GM18868 (cell line): ENCODE measurements at regions not wholly inside any gene's neighbourhood (a gene's known extent, or its start where the extent isn't known, plus 50 kb on each side); places are given as distances from the start of the nearest gene placed in this dataset.
A peak's percentile ranks its signal among the peaks of the same experiment; 100 is the strongest.

Experiments used
- ATAC-seq: cut with Tn5 transposase; IDR thresholded peaks from one replicate; pipeline ENCODE4 v1.9.1; 2021; ENCODE audit warnings: mild to moderate bottlenecking, moderate library complexity; ENCODE audit not compliant: unreplicated experiment

DNA sequence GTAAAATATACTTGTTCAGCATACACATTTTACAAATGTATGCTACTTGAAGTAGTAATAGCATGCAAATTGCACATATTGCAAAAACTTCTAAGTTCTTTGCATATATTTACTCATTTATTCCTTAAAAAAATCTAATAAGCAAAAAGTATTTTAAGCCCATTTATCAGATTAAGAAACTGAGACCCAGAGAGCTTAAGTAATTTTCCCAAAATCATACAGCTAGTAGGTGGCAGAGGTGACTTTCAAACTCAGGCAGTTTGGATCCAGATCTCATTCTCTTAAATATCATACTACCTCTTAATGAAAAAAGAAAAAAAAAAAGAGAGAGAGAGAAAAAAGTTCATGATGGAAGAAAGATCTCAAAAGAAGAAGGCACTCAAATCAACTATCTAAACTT, 157.9 kb downstream of the RPS12 start:
- ATAC-seq: no peak

DNA sequence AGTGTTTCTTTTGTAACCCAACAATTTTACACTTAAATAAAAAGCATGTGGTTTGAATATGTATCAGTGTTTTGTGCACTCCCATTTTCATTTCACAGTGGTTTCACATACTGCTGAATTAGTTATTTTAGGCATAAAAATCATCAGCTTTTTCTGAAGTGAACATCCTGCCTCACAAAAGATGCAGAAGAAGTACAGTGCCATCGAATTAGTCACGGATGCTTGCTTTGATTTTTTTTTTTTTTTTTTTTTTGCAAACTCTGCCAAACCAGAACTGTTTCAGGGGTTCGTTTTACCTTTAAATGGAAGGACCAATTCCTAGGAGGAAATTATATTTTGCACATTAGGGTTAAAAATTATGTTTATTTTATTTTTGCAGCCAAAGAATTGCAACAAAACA, 158.6 kb downstream of the RPS12 start:
- ATAC-seq: no peak

DNA sequence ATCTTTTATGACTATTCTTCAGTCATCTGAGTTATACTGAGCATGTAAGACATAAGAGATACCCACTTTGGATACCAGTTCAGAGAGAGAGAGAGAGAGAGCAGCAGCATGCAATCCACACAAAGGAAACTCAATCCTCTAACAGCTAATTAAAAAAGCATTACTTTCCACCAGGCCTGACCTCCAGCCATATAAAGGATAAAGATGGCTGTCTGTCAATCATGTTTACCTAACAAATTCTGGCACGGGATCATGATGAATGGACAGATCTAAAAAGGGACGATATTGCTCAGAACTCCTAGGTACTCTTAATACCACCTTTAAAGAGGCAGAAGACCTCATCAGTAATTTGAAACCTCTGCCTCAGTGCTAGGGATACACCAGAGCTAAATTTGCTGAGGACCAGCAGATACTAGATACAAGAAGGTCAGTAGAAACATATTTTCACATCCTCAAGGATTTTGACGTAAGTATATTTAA, 159.2 kb downstream of the RPS12 start:
- no peak for ATAC-seq

DNA sequence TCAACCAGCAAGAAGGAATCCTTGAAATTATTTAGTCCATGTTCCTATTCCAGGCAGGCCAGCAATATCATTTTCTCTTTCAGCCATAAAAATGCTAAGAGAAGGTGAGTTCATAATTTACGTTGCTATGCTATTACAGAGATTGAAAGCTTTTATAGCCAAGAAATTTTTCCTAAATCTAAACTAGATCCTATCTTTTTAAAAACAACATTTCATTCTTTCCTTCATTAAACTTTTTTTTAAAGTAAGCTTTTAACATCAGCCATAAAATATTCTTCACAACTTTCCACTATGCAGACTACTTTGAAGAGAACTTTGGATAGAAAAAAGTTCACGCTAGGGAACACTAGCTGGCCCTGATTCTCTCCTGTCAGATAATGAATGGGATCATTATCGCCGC, 159.8 kb downstream of the RPS12 start:
- ATAC-seq: no peak

DNA sequence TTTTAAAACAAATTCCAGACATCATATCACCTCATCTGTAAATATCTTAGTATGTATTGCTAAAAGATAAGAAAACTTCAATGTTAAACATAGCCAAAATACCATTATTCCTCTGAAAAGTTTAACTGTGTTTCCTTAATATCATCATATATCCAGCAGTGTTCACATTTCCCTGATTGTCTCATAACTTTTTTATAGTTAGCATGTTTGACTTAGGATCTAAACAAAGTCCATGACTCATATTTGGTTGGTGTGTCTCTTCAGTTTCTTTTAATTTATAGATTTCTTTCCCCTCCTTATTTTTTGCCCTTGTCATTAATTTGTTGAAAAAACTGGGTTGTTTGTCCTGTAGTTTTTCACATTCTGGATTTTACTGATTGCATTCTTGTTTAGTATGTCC, 163.0 kb downstream of the RPS12 start:
- no peak for ATAC-seq

DNA sequence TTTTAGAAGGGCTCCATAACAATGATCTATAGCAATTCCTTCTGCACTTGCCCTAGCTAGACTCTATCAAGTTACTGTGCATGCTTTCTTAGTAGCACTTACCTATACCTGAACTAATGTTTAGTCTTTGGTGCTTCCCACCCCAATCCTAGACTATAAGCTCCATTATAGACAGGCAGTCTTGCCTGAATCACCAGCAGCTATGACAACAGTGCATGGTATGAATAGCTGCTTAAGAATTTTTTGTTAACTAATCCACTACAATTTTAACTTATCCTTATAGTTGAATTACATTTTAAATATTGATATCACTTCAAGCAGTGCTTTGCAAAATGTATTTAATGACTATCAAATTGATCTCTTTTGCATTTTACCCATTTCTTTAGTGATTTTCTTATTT, 164.3 kb downstream of the RPS12 start:
- ATAC-seq: no peak

DNA sequence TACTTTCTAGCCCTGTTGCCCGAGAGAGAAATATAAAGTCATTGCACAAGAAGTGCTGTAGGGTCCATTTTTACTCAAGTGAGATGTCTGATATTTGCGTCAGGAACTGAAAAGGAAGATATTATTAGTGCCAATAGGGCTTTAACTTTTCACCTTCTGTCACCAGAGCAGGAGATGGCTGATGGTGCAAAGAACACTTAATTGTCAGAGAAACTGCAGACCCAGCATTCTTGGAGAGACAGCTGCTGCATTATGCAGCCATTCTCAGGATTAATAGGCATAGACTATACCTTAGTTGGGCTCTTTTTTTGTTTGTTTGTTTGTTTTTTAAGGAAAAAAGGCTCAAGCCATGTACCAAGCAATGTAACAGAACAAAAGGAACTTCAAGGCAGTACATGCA, 179.4 kb downstream of the RPS12 start:
- no peak for ATAC-seq

DNA sequence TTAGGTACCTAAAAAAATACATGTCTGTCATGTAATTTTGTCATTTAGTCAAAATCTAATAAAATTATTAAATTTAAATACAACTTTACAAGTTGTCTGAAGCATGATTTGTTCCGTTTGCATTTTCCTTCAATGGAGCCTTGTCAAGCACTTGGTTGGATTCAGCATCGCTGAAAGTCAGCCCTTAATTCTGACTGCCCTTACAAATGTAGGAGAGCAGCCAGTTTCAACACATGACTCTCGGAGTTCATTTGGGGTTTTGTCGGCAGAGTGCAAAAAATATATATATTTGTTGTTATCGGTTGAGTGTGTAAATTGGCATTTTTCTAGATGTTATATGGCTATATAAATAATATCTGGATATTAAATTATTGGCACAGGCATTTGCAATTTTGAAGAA, 180.6 kb downstream of the RPS12 start:
- no peak for ATAC-seq

DNA sequence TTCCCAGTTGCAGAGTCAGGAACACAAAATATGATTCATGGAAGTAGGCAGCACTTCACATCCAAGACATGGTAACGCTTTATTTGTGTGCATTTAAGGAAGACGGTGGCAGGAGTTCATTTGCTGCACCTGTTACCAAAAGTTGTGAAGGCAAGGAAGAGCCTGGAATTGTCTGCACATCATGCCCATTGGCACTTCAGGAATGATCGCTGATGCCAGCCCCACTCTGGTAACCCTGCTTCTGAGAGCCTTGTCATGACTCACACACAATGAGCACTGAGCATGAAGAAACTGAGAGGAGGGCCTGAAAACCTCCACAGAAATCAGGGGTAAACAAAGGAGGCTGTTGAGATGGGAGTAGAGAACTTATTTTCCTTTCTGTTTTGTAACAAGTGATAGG, 181.1 kb downstream of the RPS12 start:
- no peak for ATAC-seq

DNA sequence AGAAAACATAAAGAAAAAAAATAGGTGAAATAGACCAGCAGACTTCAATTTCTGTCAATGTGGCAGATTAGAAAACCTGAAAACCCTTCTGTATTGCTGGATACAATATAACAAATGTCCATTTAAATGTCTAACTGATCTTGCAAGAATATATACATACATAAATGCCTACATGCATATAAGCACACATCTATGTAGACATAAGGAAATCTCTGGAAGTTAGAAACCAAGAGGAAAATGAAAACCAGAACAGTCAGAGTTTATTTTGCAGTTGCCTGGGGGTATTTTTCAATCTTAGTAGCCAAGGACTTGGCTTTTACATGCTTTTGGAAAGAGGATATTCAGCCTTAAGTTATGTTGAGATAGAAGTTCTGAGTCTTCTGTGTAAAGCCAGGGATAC, 184.0 kb downstream of the RPS12 start:
- no peak for ATAC-seq

DNA sequence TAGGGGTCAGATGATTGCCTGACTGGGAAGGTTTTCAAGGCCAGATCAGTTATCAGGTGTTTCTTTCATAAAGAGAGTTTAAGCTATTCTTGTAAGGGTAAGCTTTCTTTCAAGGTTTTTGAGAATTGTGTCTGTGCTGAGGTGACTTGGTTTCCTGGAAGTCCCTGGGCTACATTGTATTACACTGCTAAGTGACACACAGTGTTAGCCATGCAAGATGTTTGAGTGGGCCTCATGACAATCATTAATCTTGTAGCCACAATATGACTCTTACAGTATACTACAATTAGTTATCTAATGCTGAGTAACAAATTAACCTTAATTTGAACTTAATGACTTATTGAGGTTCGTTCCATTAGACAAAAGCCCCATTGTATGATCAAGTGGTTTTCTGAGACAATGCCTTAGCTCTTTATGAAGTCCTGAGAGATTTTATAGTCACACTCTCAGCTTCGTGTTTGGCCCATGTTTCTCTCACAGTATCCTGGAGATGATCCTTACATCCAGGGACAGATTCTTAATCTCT, 186.7 kb downstream of the RPS12 start:
- ATAC-seq: no peak

DNA sequence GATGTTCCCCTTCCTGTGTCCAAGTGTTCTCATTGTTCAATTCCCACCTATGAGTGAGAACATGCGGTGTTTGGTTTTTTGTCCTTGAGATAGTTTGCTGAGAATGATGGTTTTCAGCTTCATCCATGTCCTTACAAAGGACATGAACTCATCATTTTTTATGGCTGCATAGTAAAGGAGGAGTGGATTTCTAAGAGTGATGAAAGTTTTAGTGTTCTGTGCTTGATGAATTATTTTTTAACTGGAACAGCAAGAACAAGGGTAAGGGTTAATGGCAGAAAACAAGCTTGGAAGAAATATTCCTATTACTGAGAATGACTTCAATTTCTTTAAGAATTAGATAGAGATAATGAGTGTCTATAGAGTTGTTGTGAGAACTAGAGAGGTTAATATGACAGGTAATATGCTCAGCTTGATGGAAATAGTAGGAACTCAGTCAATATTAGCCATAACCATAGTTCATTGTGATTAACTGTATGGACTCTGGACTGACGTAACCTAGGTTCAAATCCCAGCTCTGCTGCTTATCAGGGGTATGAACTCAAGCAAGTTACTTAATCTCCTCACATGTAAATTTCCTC, 190.0 kb downstream of the RPS12 start:
- ATAC-seq: no peak

DNA sequence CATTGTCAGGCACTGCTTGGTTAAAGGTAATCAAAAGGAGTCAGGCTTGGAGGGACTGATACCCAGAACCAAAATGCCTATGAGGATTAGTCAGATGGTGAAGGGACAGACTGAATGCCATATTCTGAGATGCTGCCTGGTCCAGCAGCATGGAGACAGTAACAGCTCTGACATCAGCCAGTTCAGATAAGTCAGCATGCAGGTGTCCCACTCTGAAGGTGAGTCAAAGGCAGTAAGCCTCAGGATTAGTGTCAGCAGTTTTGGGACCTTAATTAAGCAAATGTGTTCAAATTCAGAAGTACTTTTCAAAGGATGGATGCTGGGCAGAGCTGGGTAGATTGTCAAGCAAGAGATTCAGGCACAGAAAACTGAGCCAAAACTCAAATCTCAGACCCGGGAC, 198.4 kb downstream of the RPS12 start:
- no peak for ATAC-seq

DNA sequence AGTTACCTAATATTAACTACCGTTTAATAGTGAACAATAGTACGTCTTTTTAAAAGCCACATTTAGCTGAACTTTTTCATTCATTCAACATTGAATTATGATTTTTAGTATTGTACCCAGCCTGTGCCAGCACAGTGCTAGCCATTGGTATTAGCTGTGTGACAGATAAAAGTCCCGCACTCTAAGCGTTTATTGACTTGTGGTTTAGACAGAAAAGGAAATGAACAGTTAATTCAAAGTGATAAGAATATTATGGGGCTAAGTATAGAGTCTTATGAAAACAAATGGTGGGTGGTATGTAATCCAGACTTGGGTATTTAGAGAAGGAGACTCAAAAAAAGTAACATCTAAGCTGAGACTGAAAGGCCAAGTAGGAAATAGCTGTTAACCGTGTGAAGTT, 202.3 kb downstream of the RPS12 start:
- ATAC-seq: no peak

DNA sequence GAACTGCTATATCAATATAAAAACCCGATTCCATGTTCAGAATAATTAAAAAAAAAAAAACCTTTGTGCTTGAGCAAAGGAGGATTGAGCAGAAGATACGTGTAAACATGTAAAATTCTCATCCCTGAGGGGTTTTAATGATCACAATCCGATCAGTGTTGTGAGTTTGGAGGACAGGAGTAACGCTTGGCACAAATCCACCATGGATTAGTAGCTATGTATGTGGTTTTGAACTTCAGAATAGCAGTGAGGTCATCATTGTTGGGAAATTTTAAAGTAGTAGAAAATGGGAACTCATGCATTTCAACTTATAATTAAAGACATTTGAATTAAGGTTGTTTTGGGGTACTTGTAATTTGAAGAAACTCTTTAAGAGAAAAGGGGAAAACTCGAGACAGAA, 203.2 kb downstream of the RPS12 start:
- no peak for ATAC-seq

DNA sequence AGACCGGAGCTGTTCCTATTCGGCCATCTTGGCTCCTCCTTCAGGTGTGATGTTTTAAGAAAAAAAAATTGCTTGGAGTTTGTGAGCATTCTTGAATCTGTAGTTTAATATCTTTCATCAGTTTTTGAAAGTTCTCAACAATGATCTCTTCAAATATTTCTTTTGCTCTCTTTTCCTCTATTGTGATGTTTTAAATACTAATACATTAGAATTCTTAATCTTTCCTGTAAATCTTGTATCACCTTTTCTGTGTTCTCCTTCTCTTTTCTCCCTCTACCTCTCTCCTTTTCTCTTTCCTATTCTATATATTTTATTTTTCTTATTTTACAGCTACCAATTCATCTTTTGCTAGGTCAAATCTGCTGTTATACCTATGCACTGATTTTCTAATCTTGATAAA, 212.3 kb downstream of the RPS12 start:
- ATAC-seq: no peak

DNA sequence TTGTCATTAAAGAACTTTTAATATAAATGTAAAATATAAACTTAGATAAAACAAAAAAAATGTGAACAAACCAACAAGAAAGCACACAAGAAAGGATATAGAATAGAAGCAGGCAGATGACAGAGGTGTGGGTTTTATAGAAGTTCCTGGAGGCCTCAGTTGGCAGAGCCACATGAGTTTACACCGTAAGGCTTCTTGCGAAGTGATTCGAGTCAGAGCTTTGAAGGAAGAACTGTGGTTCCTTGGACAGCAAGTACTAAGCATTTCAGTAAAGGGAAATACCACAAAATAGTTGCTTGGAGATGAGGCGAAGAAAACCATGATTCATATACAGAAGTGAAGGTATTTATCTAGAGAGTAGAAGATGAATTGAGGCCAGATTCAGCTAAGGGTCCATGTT, 207.9 kb upstream of the EYA4 start:
- ATAC-seq: no peak

DNA sequence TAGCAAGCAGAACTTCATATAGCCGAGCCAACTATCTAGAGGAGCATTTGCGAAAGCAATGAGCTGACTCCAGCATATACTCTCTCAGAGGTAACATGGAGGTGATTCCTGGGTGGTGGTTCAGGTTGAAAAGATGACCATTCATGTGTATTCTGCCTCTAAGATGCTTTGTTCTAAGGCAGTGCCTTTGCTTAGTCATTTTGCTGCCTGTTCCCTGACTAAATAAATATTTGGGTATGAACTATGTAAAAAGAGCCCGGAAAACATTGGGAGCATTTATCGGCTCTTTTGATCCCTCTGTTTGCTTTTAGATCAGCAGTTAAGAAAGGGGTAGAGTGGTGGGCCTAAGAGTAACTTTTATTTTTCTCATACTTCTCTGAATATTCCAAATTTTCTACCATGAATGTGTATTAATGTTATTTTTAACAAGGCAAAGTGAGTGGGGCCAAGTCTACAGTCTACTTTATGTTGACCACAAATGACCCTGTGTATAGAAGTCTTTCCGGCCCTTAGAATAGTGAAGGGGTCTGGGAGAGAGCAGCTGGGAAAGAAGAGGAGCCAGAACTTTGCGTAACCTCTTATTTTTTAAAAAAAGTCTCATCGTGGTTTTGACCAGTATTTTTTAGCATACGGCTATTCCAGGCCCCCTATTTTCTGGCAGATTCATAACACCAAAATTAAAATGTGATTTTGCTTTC, 206.5 kb upstream of the EYA4 start:
- ATAC-seq: no peak

DNA sequence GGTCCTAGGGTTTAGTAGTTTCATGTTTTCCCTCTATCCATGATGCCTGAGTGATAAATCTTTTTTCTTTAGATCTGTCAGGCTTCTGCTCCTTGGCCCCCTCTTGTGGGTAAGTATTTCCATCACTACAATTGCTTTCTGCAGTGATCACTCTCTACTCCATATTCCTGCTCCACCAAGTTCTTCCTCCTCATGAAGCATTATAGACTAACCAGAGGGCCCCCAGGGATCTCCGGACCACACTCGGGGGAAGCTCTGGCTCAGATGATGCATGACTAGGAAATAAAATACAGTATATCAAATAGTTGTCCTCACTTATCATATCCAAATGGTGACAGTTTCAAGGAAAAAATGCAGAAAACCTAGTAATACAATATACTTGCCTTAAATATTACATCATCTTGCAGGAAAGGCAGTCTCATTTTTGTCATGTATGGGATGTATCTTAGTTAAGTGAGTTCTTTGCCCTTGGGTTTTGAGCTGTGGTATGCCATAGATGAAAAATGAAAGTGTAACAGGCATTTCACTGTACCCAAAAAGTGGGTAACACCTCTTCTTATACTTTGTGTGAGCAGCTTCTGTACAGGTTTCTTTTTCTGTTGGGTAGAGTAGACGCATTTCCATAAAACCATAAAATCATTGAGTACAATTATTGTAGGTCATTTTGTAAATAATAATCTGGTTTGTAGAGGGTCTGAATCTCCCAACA, 200.9 kb upstream of the EYA4 start:
- ATAC-seq: peak; percentile 58

DNA sequence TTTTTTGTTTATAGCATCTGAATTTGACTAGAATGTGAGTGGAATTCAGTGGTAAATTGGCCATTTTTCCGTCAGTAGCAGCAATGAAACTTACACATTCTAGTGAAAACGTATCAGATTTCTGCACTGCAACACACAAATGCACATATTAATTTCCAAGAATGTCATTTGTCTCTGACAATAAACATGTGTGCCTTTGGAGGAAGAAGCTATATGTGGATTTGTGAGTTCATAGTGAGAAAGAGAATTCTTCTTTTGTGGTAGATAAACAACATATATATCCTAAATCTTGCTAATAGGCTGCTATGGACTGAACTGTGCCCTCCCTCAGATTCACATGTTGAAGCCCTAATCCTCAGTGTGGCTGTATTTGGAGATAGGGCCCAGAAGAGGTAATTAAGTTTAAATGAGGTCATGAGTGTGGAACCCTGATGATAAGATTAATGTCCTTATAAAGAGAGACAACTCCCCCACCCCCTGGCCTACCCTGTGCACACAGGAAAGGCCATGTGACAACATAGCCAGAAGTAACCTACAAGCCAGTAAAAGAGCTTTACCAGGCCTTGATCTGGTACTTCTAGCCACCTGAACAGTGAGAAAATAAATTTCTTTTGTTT, 200.2 kb upstream of the EYA4 start:
- ATAC-seq: no peak

DNA sequence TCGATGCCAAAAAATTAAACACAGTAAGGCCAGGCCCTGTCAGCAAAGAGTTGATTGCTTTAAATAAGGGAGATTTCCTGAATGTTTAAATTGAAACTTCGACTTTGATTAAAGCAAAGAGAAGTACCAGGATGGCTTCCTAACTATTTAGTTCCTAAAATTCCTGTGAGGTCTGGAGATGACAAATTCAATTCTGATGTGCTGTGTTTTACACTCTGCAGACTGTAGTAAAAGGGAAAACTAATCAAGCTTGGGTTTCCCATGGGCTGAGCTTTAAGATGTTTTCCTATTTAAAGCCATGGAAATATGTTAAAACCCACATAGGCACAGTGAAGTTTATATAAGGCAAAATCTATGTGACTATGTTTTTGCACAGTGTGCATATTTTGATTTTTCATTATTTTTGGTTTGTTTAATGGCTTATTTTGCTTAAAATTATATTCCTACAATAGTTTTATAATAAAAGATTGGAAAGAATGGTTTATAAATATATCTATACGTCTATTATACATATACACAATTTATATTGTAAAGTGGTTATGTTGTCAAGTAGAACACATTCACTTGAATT, 198.5 kb upstream of the EYA4 start:
- ATAC-seq: no peak
